Cardiac muscle cell (in vitro differentiated cells and primary cell): ENCODE measurements at regions not wholly inside any gene's neighbourhood (a gene's known extent, or its start where the extent isn't known, plus 50 kb on each side); places are given as distances from the start of the nearest gene placed in this dataset.
A peak's percentile ranks its signal among the peaks of the same experiment; 100 is the strongest.

Source experiments
- DNase-seq, 2 donors: peaks; one replicate each; pipeline versions ENCODE4 v3.0.0 to v3.0.0-alpha.2; 2010 to 2017; ENCODE audit warnings: low read depth in 1 of 2, low spot score in 1 of 2
- H3K27ac ChIP-seq: fragments of 200-600 bp; sonication (generic); 2 replicates; pipeline ENCODE4 v1.5.1; 2016
- H3K27me3 ChIP-seq: fragments of 200-600 bp; sonication (generic); 2 replicates; pipeline ENCODE4 v1.6.0; 2016; ENCODE audit warnings: control low read depth
- H3K36me3 ChIP-seq: fragments of 200-600 bp; sonication (generic); 2 replicates; pipeline ENCODE4 v1.5.1; 2016; ENCODE audit warnings: control low read depth
- H3K4me1 ChIP-seq: fragments of 200-600 bp; sonication (generic); 2 replicates; pipeline ENCODE4 v1.8.1; 2017; ENCODE audit warnings: low read depth, mild to moderate bottlenecking, mixed run types
- H3K4me3 ChIP-seq: fragments of 200-600 bp; sonication (generic); 2 replicates; pipeline ENCODE4 v1.5.1; 2016; ENCODE audit warnings: mild to moderate bottlenecking
- H3K9me3 ChIP-seq: fragments of 200-600 bp; sonication (generic); 2 replicates; pipeline ENCODE4 v1.5.1; 2017; ENCODE audit warnings: low read depth, mild to moderate bottlenecking, control low read depth
- CTCF ChIP-seq: IDR thresholded peaks from 2 replicates; pipeline ENCODE4 v1.5.1; 2012; ENCODE audit warnings: low read depth, mild to moderate bottlenecking, low read length

DNA sequence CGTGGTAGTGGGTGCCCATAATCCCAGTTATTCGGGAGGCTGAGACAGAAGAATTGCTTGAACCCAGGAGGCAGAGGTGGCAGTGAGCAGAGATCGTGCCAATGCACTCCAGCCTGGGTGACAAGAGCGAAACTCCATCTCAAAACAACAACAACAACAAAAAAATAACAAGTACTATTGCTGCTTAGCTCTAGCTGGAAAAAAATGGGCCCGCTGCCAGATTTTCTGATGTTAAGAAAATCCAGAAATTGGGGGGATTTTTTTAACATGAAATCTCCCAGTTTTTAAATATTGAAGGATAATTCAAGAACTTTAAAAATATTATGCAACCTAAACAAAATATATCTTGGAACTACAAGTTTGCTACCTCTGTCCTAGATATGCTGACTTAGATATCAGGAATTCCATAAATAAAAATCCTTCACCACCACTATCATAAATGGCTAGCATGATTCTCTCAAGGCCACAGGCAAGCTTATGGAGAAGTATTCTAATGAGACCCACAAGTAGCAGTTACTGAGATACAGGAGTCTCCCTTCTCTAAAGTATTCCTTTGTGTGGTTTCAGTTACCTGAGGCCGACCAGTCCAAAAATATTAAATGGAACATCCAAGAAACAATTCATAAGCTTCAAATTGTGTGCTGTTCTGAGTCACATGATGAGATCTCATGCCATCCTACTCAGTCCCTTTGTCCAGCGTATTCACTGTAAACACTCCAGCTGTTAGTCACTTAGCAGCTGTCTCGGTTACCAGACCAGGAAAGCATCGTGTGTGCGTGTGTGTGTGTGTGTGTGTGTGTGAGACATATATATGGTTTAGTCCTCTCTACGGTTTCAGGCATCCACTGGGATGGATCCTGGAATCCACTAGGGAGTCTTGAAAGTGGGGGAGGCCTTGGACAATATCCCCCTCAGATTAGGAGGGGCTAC is 277.2 kb downstream of the TBL1XR1 start:
- H3K27me3 ChIP-seq, result no peaks in the 10 kb centered on the region
- no peaks in the 10 kb centered on the region for H3K36me3 ChIP-seq
- peak in 1 of 2 donors; percentile 66 for DNase-seq
- peaks cover 5% of the 10 kb centered on the region for H3K4me1 ChIP-seq
- no peak overlapping the region for H3K4me3 ChIP-seq
- H3K27ac ChIP-seq, result no peak overlapping the region
- no peaks in the 10 kb centered on the region for H3K9me3 ChIP-seq
- TF ChIP-seq CTCF, result no peak

GRCh38 chr3:176916777-176917176 is 280.5 kb downstream of the TBL1XR1 start:
- Histone ChIP-seq H3K36me3 (no peaks in the 10 kb centered on the region), H3K9me3 (no peaks in the 10 kb centered on the region), H3K27ac (no peak overlapping the region), H3K4me3 (no peak overlapping the region), H3K27me3 (no peaks in the 10 kb centered on the region), H3K4me1 (peaks cover 5% of the 10 kb centered on the region)
- TF ChIP-seq CTCF, result no peak
- DNase-seq, result no peak

DNA sequence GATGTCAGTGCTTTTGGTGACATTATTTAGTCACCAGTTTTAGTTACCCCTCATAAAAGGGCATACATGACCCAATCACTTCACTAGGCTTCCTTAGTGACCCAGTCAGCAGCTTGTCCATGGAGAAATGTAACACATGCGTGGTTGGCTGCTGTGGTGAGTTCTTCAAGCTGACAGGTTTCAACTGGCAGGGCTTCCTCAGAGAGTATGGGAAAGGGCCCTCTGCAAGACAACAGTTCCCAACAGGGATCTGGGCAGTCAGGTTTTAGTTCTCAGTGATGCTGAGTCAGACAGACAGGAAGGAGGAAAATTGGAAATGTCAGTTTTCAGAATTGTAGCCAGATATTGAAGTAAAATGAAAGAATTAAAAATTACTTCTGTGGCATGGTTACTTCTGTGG is 282.5 kb downstream of the TBL1XR1 start:
- Histone ChIP-seq H3K36me3 (no peaks in the 10 kb centered on the region), H3K27me3 (no peaks in the 10 kb centered on the region), H3K4me3 (no peak overlapping the region), H3K4me1 (peaks cover 5% of the 10 kb centered on the region), H3K9me3 (no peaks in the 10 kb centered on the region), H3K27ac (no peak overlapping the region)
- TF ChIP-seq CTCF, result no peak
- DNase-seq, result peak in 1 of 2 donors; percentile 16

DNA sequence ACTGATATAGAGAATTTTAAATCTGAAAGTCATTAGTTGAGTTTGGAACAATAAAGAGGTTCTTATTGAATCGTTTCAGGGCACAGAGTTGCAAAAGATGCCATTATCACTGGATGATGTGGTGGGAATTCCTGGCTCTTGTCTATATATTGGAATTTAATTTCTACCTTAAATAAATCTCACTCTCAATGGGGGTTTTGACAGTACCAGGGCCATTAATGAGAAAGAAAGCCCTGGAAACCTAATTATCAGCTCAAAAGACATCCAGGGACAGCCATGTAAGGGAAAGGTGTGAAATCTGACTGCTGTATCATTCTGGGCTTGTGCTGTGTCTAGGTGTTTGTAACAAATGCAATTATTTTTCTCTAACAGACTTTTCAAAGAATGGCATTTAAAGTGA is 285.7 kb downstream of the TBL1XR1 start:
- no peak for DNase-seq
- H3K27ac ChIP-seq, result no peak overlapping the region
- TF ChIP-seq CTCF, result no peak
- no peak overlapping the region for H3K4me3 ChIP-seq
- H3K9me3 ChIP-seq, result no peaks in the 10 kb centered on the region
- no peaks in the 10 kb centered on the region for H3K36me3 ChIP-seq
- peaks cover 6% of the 10 kb centered on the region for H3K4me1 ChIP-seq
- H3K27me3 ChIP-seq, result no peaks in the 10 kb centered on the region

DNA sequence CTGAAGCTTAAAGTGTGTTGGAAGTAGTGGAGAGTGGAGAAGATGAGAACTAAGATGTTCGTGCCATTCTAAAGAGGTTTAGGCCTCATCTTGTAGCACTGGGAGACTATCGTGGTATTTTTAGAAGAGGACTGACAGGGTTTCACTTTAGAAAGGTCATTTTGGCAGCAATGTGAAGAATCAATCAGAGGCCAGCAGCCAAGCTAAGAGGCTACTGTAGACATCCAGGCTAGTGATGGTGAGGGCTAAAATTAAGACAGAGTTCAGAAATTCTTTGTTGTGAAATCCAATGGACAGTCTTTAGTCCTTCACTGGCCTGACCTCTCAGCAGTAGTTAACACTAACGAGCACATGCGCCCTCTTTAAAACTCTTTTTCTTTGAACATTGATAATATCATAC is 288.2 kb downstream of the TBL1XR1 start:
- Histone ChIP-seq H3K4me1 (peaks cover 6% of the 10 kb centered on the region), H3K4me3 (no peak overlapping the region), H3K9me3 (no peaks in the 10 kb centered on the region), H3K27ac (no peak overlapping the region), H3K36me3 (no peaks in the 10 kb centered on the region), H3K27me3 (no peaks in the 10 kb centered on the region)
- no peak for DNase-seq
- TF ChIP-seq CTCF, result no peak
